Posterior vena cava (tissue), 2 donors: ENCODE measurements at regions not wholly inside any gene's neighbourhood (a gene's known extent, or its start where the extent isn't known, plus 50 kb on each side); places are given as distances from the start of the nearest gene placed in this dataset.

Experiments used
- DNase-seq: peaks from one replicate; pipeline ENCODE4 v3.0.0-alpha.2; 2020; ENCODE audit warnings: low spot score
- intact Hi-C, 2 donors: fragments of 100-400 bp; cut with DNase I; formaldehyde crosslinking; loops; one replicate each; pipeline versions ENCODE4 v1.14.1 to v1.14.2; 2022 to 2023
- donor health status: DM: yes; HTN: yes; CAD: no.
- donor health status: DM: yes; HTN: yes; CAD: no.

- intact Hi-C loops: loop anchor here in 1 of 2 donors (10.0 kb wide), 1 partner anchor 262 kb away; no protein-coding TSS in a partner anchor
Measured at GRCh38 chr18:45253056-45253565, 362.2 kb upstream of the SLC14A2 start.

GRCh38 chr18:45253973-45254708 is 361.1 kb upstream of the SLC14A2 start:
- DNase-seq: no peak
- intact Hi-C loops: loop anchor here in 1 of 2 donors (10.0 kb wide), 1 partner anchor 261 kb away; no protein-coding TSS in a partner anchor

More at GRCh38 chr18:45253056-45253565, 362.2 kb upstream of the SLC14A2 start:
- DNase-seq: no peak

- intact Hi-C loops: loop anchor here in 1 of 2 donors (10.0 kb wide), 1 partner anchor 260 kb away; no protein-coding TSS in a partner anchor
- DNase-seq: peak; percentile 89
Measured at GRCh38 chr18:45254709-45255082, 360.6 kb upstream of the SLC14A2 start.

- DNase-seq: no peak
- intact Hi-C loops: loop anchor here in 1 of 2 donors (10.0 kb wide), 1 partner anchor 259 kb away; no protein-coding TSS in a partner anchor
Measured at GRCh38 chr18:45255197-45255890, 359.9 kb upstream of the SLC14A2 start.

- no peak for DNase-seq
- intact Hi-C loops: loop anchor here in 1 of 2 donors (5.0 kb wide), 1 partner anchor 372 kb away; no protein-coding TSS in a partner anchor
Measured at GRCh38 chr18:45260125-45260524, 355.2 kb upstream of the SLC14A2 start.

- intact Hi-C loops: loop anchor here in 1 of 2 donors (1.0 kb wide), 1 partner anchor 12 kb away; no protein-coding TSS in a partner anchor
- DNase-seq: no peak
Measured at GRCh38 chr18:45266023-45266422, 349.3 kb upstream of the SLC14A2 start.

- intact Hi-C loops: no loop called here
- no peak for DNase-seq
Measured at GRCh38 chr18:45267622-45268021, 347.7 kb upstream of the SLC14A2 start.

- intact Hi-C loops: no loop called here
- DNase-seq: no peak
Measured at GRCh38 chr18:45268583-45268982, 346.7 kb upstream of the SLC14A2 start.

GRCh38 chr18:45270289-45270771 is 344.9 kb upstream of the SLC14A2 start:
- intact Hi-C loops: no loop called here
- DNase-seq: no peak

- no peak for DNase-seq
- intact Hi-C loops: no loop called here
Measured at GRCh38 chr18:45274026-45274425, 341.2 kb upstream of the SLC14A2 start.

- intact Hi-C loops: no loop called here
- no peak for DNase-seq
Measured at GRCh38 chr18:45275367-45276113, 339.7 kb upstream of the SLC14A2 start.

GRCh38 chr18:45276878-45277277 is 338.4 kb upstream of the SLC14A2 start:
- no peak for DNase-seq
- intact Hi-C loops: no loop called here

- intact Hi-C loops: loop anchor here in 1 of 2 donors (1.0 kb wide), 1 partner anchor 12 kb away; no protein-coding TSS in a partner anchor
- no peak for DNase-seq
Measured at GRCh38 chr18:45277908-45278307, 337.4 kb upstream of the SLC14A2 start.

GRCh38 chr18:45280481-45281276 is 334.6 kb upstream of the SLC14A2 start:
- no peak for DNase-seq
- intact Hi-C loops: no loop called here

GRCh38 chr18:45282101-45282812 is 333.0 kb upstream of the SLC14A2 start:
- DNase-seq: no peak
- intact Hi-C loops: no loop called here

GRCh38 chr18:45284174-45284573 is 331.1 kb upstream of the SLC14A2 start:
- intact Hi-C loops: no loop called here
- no peak for DNase-seq

GRCh38 chr18:45284851-45285250 is 330.4 kb upstream of the SLC14A2 start:
- intact Hi-C loops: no loop called here
- DNase-seq: no peak

- intact Hi-C loops: no loop called here
Measured at GRCh38 chr18:45285251-45285650, 330.0 kb upstream of the SLC14A2 start.

More at GRCh38 chr18:45285251-45285650, 330.0 kb upstream of the SLC14A2 start:
- DNase-seq: no peak
